Keratinocyte (primary cell): ENCODE measurements at regions not wholly inside any gene's neighbourhood (a gene's known extent, or its start where the extent isn't known, plus 50 kb on each side); places are given as distances from the start of the nearest gene placed in this dataset.

Experiments used
- EZH2 ChIP-seq: IDR thresholded peaks from one replicate; pipeline ENCODE4 v1.6.1; 2012; ENCODE audit warnings: inconsistent platforms, mild to moderate bottlenecking, low read length, moderate library complexity
- TF ChIP-seq, protein P1 (sequence below), 3 experiments: IDR thresholded peaks in 1 of 3; conservative IDR thresholded peaks in 1 of 3; optimal IDR thresholded peaks in 1 of 3; 2 replicates in 2 of 3; 3 replicates in 1 of 3; pipeline versions ENCODE3 to v1.5.1; 2011; ENCODE audit warnings: low read length in 3 of 3, mild to moderate bottlenecking in 3 of 3, moderate library complexity in 2 of 3, control low read depth in 1 of 3, inconsistent platforms in 1 of 3; ENCODE audit not compliant: insufficient read depth in 2 of 3; ENCODE audit errors: extremely low read depth in 1 of 3

DNA sequence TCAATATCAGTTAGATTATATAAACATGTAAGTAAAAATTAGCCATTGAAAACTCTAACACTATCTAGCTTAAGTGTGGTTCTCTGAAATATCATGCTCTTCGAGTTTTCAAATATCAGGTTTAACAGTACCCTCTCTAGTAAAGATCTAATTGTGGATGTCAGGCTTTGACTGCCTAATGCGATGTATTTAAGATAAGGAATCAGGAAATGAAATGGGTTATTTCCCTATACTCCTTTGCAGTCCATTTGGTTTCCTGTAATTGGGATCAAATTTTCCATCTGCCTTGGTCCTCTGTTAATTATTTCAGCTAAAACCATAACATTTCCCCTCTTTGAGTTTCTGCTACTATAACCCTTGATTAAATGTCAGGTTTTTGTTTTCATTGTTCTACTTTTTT lies 361.3 kb upstream of the MMS22L start:
- TF ChIP-seq, protein P1, sequence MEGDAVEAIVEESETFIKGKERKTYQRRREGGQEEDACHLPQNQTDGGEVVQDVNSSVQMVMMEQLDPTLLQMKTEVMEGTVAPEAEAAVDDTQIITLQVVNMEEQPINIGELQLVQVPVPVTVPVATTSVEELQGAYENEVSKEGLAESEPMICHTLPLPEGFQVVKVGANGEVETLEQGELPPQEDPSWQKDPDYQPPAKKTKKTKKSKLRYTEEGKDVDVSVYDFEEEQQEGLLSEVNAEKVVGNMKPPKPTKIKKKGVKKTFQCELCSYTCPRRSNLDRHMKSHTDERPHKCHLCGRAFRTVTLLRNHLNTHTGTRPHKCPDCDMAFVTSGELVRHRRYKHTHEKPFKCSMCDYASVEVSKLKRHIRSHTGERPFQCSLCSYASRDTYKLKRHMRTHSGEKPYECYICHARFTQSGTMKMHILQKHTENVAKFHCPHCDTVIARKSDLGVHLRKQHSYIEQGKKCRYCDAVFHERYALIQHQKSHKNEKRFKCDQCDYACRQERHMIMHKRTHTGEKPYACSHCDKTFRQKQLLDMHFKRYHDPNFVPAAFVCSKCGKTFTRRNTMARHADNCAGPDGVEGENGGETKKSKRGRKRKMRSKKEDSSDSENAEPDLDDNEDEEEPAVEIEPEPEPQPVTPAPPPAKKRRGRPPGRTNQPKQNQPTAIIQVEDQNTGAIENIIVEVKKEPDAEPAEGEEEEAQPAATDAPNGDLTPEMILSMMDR (optimal IDR thresholded peaks at IDR 0.05 in 1 of 3, IDR thresholded peaks at IDR 0.05 in 1 of 3, conservative IDR thresholded peaks at IDR 0.05 in 1 of 3; ENCODE audit: extremely low read depth in 1 of 3, insufficient read depth in 2 of 3, low read length in 3 of 3), result no peak
- TF ChIP-seq EZH2, result no peak
